ENCODE measurements at regions not wholly inside any gene's neighbourhood (a gene's known extent, or its start where the extent isn't known, plus 50 kb on each side); places are given as distances from the start of the nearest gene placed in this dataset.

DNA sequence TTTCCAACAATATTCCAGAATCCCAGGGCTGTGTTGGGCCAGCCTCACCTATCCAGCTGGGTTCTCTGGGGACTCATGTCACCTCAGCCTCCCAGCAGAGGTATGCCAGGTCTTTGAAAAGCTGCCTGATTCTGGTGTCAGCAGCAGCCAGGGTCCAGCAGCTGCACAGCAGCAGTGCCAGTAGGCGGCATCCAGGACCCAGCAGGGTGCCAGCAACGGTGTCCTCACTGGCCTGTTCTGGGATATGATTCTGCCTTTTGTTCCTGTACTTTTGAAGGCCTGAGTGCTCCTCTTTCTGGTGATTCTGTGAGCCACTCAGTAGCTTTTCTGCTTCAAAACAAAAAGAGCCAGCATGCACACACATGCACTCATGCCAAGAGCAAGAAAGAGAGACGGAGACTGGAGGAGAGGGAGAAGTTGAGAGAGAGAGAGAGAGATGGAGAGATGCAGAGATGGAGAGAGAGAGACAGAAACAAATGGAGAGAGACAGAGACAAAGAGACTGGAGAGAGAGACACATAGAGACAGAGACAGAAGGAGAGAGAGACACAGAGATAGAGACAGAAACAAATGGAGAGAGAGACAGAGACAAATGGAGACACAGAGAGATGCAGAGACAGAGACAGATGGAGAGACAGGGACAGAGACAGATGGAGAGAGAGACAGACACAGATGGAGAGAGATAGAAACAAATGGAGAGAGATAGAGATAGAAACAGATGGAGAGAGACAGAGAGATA, 205.7 kb downstream of the UACA start:
- no peak overlapping the region for H3K27ac ChIP-seq (replicated peaks)
- TF ChIP-seq GABPA (IDR thresholded peaks at IDR 0.05; ENCODE audit: low read depth) (no peak), REST (IDR thresholded peaks at IDR 0.05; ENCODE audit: insufficient replicate concordance, low read depth) (no peak), POLR2AphosphoS5 (IDR thresholded peaks at IDR 0.05; ENCODE audit: low read depth) (no peak), CTCF (IDR thresholded peaks at IDR 0.05; ENCODE audit: insufficient read depth, low read length) (no peak), SPI1 (IDR thresholded peaks at IDR 0.05; ENCODE audit: borderline replicate concordance, low read depth) (no peak)
- no peak for DNase-seq (ENCODE audit: low read depth in 1 of 2, low spot score in 1 of 2)
- H3K27me3 ChIP-seq (ENCODE audit: insufficient read depth, poor library complexity, severe bottlenecking), result no peaks in the 10 kb centered on the region
- no peak overlapping the region for H3K4me3 ChIP-seq (replicated peaks; ENCODE audit: insufficient read depth, low read length)

GRCh38 chr15:70556779-70557178, 206.6 kb downstream of the UACA start:
- no peak overlapping the region for H3K27ac ChIP-seq (replicated peaks)
- TF ChIP-seq CTCF (IDR thresholded peaks at IDR 0.05; ENCODE audit: insufficient read depth, low read length) (no peak), POLR2AphosphoS5 (IDR thresholded peaks at IDR 0.05; ENCODE audit: low read depth) (no peak), GABPA (IDR thresholded peaks at IDR 0.05; ENCODE audit: low read depth) (no peak), SPI1 (IDR thresholded peaks at IDR 0.05; ENCODE audit: borderline replicate concordance, low read depth) (no peak), REST (IDR thresholded peaks at IDR 0.05; ENCODE audit: insufficient replicate concordance, low read depth) (no peak)
- DNase-seq (ENCODE audit: low read depth in 1 of 2, low spot score in 1 of 2), result no peak
- no peaks in the 10 kb centered on the region for H3K27me3 ChIP-seq (ENCODE audit: insufficient read depth, poor library complexity, severe bottlenecking)
- H3K4me3 ChIP-seq (replicated peaks; ENCODE audit: insufficient read depth, low read length), result no peak overlapping the region

DNA sequence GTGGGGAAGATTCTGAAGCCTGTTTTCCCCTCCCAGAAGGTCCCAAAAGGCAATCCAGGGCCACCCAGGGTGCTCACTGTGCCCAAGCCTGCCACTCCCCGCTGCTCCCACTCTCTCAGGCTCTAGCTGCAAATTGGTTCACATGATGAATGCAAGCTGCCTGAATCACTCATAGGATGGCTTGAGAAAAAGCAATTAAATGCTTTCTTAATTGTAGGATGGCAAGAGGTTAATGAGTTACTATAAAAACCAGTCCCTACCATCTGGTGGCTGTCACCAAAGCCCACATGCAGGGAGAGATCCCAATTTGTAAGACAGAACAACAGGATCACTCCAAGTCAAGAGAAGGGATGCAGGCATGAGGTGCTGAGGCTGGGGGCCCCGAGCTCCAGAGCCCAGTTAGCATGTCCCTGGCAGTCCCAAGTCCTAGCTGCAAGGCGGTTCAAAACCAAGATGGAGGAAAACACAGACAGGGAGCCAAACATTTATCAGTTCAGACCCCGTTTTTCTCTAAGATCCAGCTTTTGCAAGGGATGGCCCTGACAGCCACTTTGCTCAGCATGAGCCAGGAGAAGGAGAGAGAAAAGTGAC, 207.1 kb downstream of the UACA start:
- no peak overlapping the region for H3K4me3 ChIP-seq (replicated peaks; ENCODE audit: insufficient read depth, low read length)
- TF ChIP-seq GABPA (IDR thresholded peaks at IDR 0.05; ENCODE audit: low read depth) (no peak), SPI1 (IDR thresholded peaks at IDR 0.05; ENCODE audit: borderline replicate concordance, low read depth) (no peak), REST (IDR thresholded peaks at IDR 0.05; ENCODE audit: insufficient replicate concordance, low read depth) (no peak), CTCF (IDR thresholded peaks at IDR 0.05; ENCODE audit: insufficient read depth, low read length) (no peak), POLR2AphosphoS5 (IDR thresholded peaks at IDR 0.05; ENCODE audit: low read depth) (no peak)
- H3K27me3 ChIP-seq (ENCODE audit: insufficient read depth, poor library complexity, severe bottlenecking), result no peaks in the 10 kb centered on the region
- no peak for DNase-seq (ENCODE audit: low read depth in 1 of 2, low spot score in 1 of 2)
- no peak overlapping the region for H3K27ac ChIP-seq (replicated peaks)
